Stimulated activated CD8-positive, alpha-beta memory T cell treated with anti-CD3 and anti-CD28 coated beads, Interleukin-12 subunit alpha, Interleukin-12 subunit beta, amount 100 ng/mL, for 1 hour (primary cell): ENCODE measurements at regions not wholly inside any gene's neighbourhood (a gene's known extent, or its start where the extent isn't known, plus 50 kb on each side); places are given as distances from the start of the nearest gene placed in this dataset.
A peak's percentile ranks its signal among the peaks of the same experiment; 100 is the strongest.

Source experiments
- DNase-seq: peaks from one replicate; pipeline ENCODE4 v3.0.0-alpha.2; 2020; ENCODE audit warnings: low read depth

DNA sequence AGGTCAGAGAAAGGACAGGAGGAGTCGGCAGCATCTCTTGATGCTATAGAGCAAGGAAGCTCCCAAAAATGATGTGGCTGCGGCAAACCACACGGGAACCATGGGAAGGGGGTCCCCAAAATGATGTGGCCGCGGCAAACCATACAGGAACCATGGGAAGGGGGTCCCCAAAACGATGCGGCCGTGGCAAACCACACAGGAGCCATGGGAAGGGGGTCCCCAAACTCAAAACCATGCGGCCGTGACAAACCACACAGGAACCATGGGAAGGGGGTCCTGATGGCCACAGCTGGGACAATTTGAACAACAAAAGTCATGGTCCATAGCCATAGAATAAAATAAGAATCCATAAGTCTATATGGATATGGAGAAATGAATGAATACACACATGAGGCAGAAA is 58.4 kb upstream of the GLI2 start:
- no peak for DNase-seq

- DNase-seq: no peak
Measured at GRCh38 chr2:120677696-120678247, 57.9 kb upstream of the GLI2 start.

GRCh38 chr2:120678251-120678650 is 57.4 kb upstream of the GLI2 start:
- DNase-seq: no peak

DNA sequence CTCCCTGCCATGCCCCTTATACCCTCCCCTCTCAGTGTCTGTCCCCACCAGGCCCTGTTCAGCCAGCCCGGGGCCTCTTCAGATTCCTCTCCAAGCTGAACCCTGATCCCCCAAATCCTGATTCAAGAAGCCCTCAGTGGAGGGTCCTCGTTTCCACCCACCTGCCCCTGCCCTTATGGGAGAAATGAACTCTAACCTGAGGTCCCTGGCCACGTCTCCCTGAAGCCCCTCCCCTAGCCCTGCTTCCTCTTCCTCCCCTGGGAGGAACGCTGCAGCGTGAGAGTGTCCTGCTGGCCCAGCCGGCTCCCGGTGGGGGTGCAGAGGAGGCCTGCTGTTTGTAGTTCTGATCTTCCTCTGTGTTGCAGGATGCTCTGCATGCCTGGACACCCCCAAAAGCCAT is 56.7 kb upstream of the GLI2 start:
- DNase-seq: no peak

DNA sequence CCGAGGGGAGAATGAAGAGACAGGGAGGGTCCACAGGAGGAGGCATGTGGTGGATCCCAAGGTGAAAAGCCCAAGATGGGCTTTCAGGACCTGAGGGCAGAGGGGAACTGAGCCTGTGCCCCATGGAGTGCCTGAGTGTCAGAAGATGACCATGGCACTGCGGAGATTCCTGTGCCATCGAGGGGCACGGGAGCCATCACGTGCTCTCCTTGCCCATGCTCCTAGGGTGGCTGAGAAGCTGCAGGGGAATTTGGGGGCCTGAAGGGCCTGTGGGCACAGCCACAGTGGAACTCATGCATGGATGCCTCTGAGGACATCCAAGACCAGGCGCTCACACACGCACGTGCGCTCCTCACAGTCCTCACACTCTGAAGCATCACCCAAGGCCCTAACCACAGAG is 56.1 kb upstream of the GLI2 start:
- DNase-seq: no peak

GRCh38 chr2:120680136-120680761 is 55.4 kb upstream of the GLI2 start:
- peak; percentile 58 for DNase-seq

DNA sequence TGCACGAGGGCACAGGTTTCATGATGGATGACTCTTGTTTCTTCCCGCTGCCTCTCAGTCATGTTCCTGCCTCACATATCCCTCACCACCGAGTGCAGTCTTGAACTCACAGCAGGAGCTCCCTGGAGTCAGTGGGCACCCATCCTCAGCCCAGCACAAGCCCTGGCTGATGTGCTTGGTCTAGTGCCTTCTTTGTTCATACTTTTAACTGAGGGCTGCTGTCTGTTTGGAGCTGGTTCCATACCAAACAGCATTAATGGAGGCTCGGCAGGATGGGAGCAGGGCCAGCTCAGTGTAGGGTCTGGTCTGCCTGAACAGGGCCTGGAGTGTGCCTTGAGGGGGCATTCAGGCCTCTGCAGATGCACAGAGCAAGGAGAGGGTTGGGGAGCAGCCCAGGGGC is 54.5 kb upstream of the GLI2 start:
- no peak for DNase-seq

DNA sequence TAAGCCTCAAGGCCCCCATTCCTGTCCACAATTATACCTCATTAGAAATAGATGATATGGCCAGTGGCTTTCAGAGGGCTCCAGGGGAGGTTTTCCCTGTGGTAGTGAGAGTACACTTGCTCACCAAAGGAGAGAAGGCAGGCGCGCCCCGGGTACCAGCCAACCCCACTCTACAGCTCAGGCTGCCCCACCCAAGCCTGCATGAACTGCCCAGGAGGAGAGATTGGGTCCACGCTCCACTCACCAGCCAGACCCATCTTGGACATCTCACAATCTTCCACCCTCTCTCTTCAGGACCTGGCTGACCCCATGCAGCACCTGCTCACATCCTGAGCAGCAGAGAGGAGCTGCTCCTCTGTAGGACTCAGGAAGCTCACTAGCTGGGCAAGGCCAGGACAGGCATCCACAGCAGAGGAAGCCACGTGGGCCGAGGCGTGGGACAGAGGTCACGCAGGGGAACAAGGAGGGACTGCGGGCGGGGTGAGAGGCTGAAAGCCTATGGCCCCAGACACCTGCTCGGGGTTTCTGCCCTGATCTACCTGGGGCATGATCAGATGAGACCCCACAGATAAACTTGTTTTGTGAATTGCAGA is 53.9 kb upstream of the GLI2 start:
- DNase-seq: no peak

DNA sequence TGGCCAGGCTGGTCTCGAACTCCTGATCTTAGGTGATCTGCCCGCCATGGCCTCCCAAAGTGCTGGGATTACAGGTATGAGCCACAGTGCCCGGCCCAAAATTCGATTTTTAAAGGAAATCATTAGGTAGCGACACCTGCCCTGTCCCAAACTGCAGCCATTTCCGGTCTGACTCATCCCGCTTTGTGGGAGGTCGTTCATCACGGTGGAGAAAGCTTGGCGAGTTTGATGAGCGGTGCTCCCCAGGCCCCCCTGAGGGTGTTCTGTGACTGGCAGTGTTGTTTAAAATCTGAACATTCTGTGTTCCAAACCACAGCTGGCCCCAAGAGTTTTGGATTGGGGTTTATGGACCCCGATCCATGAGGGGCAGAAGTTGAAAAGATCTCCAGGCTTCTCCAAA is 53.0 kb upstream of the GLI2 start:
- DNase-seq: no peak

- DNase-seq: no peak
Measured at GRCh38 chr2:120683081-120683480, 52.6 kb upstream of the GLI2 start.

DNA sequence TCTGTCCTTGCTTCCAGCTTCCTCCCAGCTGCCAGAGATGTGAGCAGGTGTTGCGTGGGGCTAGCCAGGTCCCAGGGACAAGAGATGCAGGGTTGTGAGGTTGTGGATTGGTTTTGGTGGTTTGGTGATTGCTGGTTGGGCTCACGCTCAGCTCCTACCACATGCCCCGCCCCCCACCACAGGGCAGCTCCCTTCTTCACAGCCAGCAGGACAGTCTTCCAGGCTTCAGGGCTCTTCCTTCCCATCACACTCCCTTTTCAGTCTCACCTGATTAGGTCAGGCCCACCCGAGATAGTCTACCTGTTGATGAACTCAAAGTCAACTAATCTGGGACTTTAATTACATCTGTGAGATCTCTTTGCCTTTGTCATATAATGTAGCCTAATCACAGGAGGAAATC is 52.0 kb upstream of the GLI2 start:
- DNase-seq: no peak

DNA sequence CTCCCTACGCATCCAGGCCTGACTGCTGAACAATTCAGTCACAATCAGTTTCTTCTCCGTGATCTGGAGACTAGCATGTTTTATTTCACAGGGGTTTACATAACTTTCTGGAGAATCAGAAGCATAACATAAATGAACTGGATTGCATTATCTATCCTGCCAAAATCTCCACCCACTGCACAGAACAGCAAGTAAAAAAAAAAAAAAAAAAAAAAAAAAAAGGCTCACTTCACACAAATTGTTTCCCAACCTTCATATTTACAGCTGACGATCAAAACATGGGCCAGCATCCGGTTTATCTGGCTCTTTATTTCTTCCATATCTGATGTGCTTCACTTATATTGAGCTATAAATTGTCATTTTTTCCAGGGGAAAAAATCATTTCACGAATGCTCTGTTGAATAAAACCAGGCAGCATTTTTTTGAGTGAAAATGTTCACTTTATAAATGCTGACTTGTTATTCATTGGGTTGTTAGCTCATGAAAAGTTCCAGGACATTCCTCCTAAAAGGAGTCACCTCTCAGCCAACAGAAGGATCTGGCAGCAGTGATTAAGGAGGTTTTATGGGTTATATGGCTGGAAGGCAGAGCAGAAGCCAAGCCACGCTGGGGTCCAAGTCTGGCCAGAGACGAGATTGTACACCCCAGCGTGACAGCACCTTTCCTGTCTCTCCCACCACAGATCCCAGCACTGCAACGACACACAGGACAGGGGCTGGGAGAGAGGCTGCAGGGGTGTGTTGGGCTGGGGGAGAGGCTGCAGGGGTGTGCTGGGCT is 51.2 kb upstream of the GLI2 start:
- DNase-seq: no peak

DNA sequence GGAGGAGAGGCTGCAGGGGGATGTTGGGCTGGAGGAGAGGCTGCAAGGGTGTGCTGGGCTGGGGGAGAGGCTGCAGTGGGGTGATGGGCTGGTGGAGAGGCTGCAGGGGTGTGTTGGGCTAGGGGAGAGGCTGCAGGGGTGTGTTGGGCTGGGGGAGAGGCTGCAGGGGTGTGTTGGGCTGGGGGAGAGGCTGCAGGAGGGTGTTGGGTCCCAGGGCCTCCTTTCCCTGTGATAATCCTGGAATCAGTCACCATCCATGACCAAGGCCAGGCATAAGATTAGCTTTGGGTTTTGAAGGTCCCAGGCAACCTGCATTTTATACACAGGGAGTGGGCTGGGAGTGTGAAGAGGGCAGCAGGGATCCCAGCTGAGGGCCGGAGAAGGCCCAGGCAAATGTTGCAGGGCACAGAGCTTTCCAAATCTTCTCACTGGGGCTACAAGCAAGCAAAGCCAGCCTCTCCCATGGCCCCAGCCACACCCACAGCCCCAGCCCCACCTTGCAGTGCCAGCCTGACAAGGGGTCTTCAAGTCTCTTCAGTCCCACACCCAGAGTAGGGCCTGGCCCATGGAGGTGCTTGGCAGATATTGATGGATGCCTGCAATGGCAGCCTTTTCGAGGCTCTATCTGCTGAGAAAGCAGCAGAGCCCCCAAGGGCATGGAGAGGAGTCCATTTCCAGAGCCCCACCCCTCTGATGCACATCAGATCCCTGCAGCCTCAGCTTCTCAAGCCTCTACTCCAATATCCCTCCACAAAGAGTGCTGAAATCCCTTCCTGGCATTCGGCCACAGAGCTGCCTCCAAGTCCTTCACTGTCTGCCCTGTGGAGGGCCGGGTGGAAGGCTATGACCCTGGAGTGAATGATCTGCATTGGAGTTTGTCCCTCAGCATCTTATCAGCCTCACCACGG is 50.3 kb upstream of the GLI2 start:
- DNase-seq: no peak
